Right lobe of liver (tissue), 6 donors: ENCODE measurements at regions not wholly inside any gene's neighbourhood (a gene's known extent, or its start where the extent isn't known, plus 50 kb on each side); places are given as distances from the start of the nearest gene placed in this dataset.

Experiments used
- ATAC-seq, 4 donors: fragments of 200-7000 bp; cut with Tn5 transposase; one replicate each; pipeline ENCODE4 v1.9.1; 2020; ENCODE audit warnings: mild to moderate bottlenecking in 4 of 4, moderate library complexity in 4 of 4
- DNase-seq, 3 donors: peaks; one replicate each; pipeline ENCODE4 v3.0.0-alpha.2; 2020
- H3K27ac ChIP-seq, 3 donors: fragments of 200-600 bp; one replicate each; pipeline ENCODE4 v1.8.0; 2022
- H3K27me3 ChIP-seq, 2 donors: fragments of 200-600 bp; one replicate each; pipeline ENCODE4 v1.8.0; 2022
- H3K36me3 ChIP-seq, 4 donors: fragments of 200-600 bp; sonication (generic) in 1 of 4; one replicate each; pipeline versions ENCODE4 v1.5.1 to v1.8.0; 2017 to 2022; ENCODE audit warnings: control low read depth in 1 of 4
- H3K4me1 ChIP-seq, 4 donors: fragments of 200-600 bp; sonication (generic) in 1 of 4; one replicate each; pipeline versions ENCODE4 v1.5.1 to v1.8.0; 2017 to 2022; ENCODE audit warnings: control low read depth in 1 of 4
- H3K4me3 ChIP-seq, 3 donors: fragments of 200-600 bp; one replicate each; pipeline ENCODE4 v1.8.0; 2022
- H3K9me3 ChIP-seq, 4 donors: fragments of 200-600 bp; sonication (generic) in 1 of 4; one replicate each; pipeline versions ENCODE4 v1.5.1 to v1.8.0; 2017 to 2022; ENCODE audit warnings: control low read depth in 1 of 4
- CTCF ChIP-seq, 4 donors: fragments of 200-600 bp in 3 of 4; fragments of 450-650 bp in 1 of 4; IDR thresholded peaks; one replicate each; pipeline versions ENCODE4 v1.5.1 to v1.8.0; 2016 to 2022; ENCODE audit warnings: antibody characterized with exemption in 4 of 4, mild to moderate bottlenecking in 2 of 4
- POLR2A ChIP-seq: fragments of 450-650 bp; IDR thresholded peaks from one replicate; pipeline ENCODE4 v1.6.1; 2017; ENCODE audit warnings: antibody characterized with exemption, mild to moderate bottlenecking
- WGBS: methylation state at CpG from one replicate; pipeline ENCODE4 v1.1.6; 2018; ENCODE audit warnings: low coverage, low lambda C conversion rate; ENCODE audit not compliant: insufficient coverage; ENCODE audit errors: missing lambda C conversion rate; 5-methylcytosine and 5-hydroxymethylcytosine counted together
- intact Hi-C, 2 donors: fragments of 100-400 bp; cut with DNase I; formaldehyde crosslinking; loops; one replicate each; pipeline versions ENCODE4 v1.11.2 to v1.14.1; 2022
- donor health status: DM: no; HTN: yes; CAD: no.
- donor health status: DM: no; HTN: no; CAD: no.
- donor health status: DM: no; HTN: no; CAD: no.
- donor health status: DM: no; HTN: yes; CAD: no.
- donor health status: DM: no; HTN: yes; CAD: no.

GRCh38 chr14:104521816-104522745 is 57.5 kb upstream of the C14orf180 start:
- no peak overlapping the region for H3K4me3 ChIP-seq
- DNase-seq (no peak), ATAC-seq (no peak)
- WGBS: 78% methylated on average over 5 of the region's 8 CpGs
- no peaks in the 10 kb centered on the region for H3K9me3 ChIP-seq
- no peaks in the 10 kb centered on the region for H3K4me1 ChIP-seq
- no peaks in the 10 kb centered on the region for H3K36me3 ChIP-seq
- intact Hi-C loops: no loop called here
- TF ChIP-seq CTCF (IDR thresholded peaks at IDR 0.05): no peak
- TF ChIP-seq POLR2A: no peak
- H3K27me3 ChIP-seq: no peaks in the 10 kb centered on the region
- no peak overlapping the region for H3K27ac ChIP-seq

DNA sequence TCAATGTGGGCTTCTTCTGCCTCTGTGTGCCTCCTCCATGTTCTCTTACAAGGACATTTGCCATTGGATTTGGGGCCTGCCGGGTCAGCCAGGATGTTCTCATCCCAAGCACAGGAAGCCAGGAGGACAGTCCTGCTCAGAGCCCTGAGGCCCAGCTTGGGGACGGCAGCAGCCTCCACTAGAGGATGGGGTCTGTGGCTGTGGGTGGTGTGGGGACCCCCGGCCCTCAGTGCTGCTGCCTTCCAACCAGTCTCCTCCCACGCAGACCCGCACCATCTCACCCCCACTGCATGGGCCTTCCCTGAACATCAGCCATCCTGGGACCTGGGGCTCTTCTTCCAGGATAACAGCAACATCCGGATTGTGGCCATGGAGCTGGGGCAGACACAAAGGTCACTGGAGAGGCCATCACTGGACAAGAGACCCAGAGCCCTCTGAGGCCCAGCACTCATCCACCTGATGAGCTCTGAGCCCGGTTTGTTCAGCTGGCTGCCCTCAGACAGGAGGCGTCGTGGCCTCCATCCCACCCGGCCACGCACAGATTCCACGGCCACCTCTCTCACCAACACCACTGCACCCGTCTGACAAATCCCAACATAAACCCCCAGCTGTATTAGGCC is 56.5 kb upstream of the C14orf180 start:
- Histone ChIP-seq H3K9me3 (no peaks in the 10 kb centered on the region), H3K36me3 (no peaks in the 10 kb centered on the region), H3K27me3 (no peaks in the 10 kb centered on the region), H3K4me3 (no peak overlapping the region), H3K27ac (no peak overlapping the region), H3K4me1 (no peaks in the 10 kb centered on the region)
- DNase-seq (no peak), ATAC-seq (no peak)
- 73% methylated on average over 3 of the region's 13 CpGs for WGBS
- intact Hi-C loops: no loop called here
- TF ChIP-seq CTCF (IDR thresholded peaks at IDR 0.05): no peak
- no peak for TF ChIP-seq POLR2A

DNA sequence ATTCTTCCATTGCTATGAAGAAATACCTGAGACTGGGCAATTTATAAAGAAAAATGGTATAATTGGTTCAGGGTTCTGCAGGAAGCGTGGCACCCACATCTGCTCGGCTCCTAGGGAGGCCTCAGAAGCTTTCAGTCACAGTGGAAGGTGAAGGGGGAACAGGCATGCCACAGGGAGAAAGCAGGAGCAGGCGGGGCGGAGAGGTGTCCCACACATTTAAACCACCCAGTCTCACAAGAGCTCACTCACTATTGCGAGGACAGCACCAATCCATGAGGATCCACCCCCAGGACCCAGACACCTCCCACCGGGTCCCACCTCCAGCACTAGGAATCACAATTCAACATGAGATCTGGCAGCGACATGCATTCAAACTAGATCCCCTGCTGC is 56.0 kb upstream of the C14orf180 start:
- DNase-seq: no peak
- intact Hi-C loops: no loop called here
- Histone ChIP-seq H3K36me3 (no peaks in the 10 kb centered on the region), H3K4me1 (no peaks in the 10 kb centered on the region), H3K27ac (no peak overlapping the region), H3K4me3 (no peak overlapping the region), H3K27me3 (no peaks in the 10 kb centered on the region), H3K9me3 (no peaks in the 10 kb centered on the region)
- ATAC-seq: no peak
- 83% methylated on average over 5 of the region's 7 CpGs for WGBS
- TF ChIP-seq POLR2A: no peak
- no peak for TF ChIP-seq CTCF (IDR thresholded peaks at IDR 0.05)

GRCh38 chr14:104524726-104525125 is 54.8 kb upstream of the C14orf180 start:
- TF ChIP-seq POLR2A: no peak
- no peak for TF ChIP-seq CTCF (IDR thresholded peaks at IDR 0.05)
- intact Hi-C loops: no loop called here
- Histone ChIP-seq H3K9me3 (no peaks in the 10 kb centered on the region), H3K27me3 (no peaks in the 10 kb centered on the region), H3K27ac (no peak overlapping the region), H3K36me3 (no peaks in the 10 kb centered on the region), H3K4me1 (no peaks in the 10 kb centered on the region), H3K4me3 (no peak overlapping the region)
- 67% methylated on average over 5 of the region's 9 CpGs for WGBS
- DNase-seq (no peak), ATAC-seq (no peak)
